HepG2 (cell line): ENCODE measurements at regions not wholly inside any gene's neighbourhood (a gene's known extent, or its start where the extent isn't known, plus 50 kb on each side); places are given as distances from the start of the nearest gene placed in this dataset.

Experiments
- ARID3A ChIP-seq: IDR thresholded peaks from 2 replicates; pipeline ENCODE4 v1.6.1; 2012; ENCODE audit warnings: low read depth, low read length, improper control_type of control experiment
- ARNT ChIP-seq: fragments of 450-650 bp; IDR thresholded peaks from 2 replicates; pipeline ENCODE4 v1.6.1; 2017
- BRCA1 ChIP-seq: sonication (generic); formaldehyde crosslinking; IDR thresholded peaks from 2 replicates; pipeline ENCODE4 v1.4.0; 2020; ENCODE audit warnings: missing genetic modification reagents
- EEA1 ChIP-seq: sonication (generic); formaldehyde crosslinking; IDR thresholded peaks from 2 replicates; pipeline ENCODE4 v1.5.1; 2020; ENCODE audit warnings: mild to moderate bottlenecking, missing genetic modification reagents, borderline replicate concordance
- EHMT2 ChIP-seq: fragments of 200-600 bp; sonication (generic); IDR thresholded peaks from 2 replicates; pipeline ENCODE4 v1.7.0; 2017; ENCODE audit warnings: antibody characterized with exemption, low read depth, low read length, borderline replicate concordance
- ELF1 ChIP-seq: sonication (generic); formaldehyde crosslinking; IDR thresholded peaks from 2 replicates; pipeline ENCODE4 v1.4.0; 2020; ENCODE audit warnings: missing genetic modification reagents
- ELF3 ChIP-seq: IDR thresholded peaks from 2 replicates; pipeline ENCODE4 v1.6.1; 2016; ENCODE audit warnings: missing genetic modification reagents, missing compliant biosample characterization
- ETS1 ChIP-seq: sonication (generic); formaldehyde crosslinking; IDR thresholded peaks from 2 replicates; pipeline ENCODE4 v1.4.0; 2020; ENCODE audit warnings: missing genetic modification reagents
- ETV6 ChIP-seq: sonication (generic); formaldehyde crosslinking; conservative IDR thresholded peaks from 2 replicates; pipeline ENCODE4 v1.4.0; 2020; ENCODE audit warnings: missing genetic modification reagents
- FOSL2 ChIP-seq: sonication (generic); formaldehyde crosslinking; IDR thresholded peaks from 2 replicates; pipeline ENCODE4 v1.4.0; 2020; ENCODE audit warnings: missing genetic modification reagents
- HBP1 ChIP-seq: IDR thresholded peaks from 2 replicates; pipeline ENCODE4 v1.6.1; 2016; ENCODE audit warnings: low read depth, control low read depth
- KDM4B ChIP-seq: sonication (generic); formaldehyde crosslinking; IDR thresholded peaks from 2 replicates; pipeline ENCODE4 v1.4.0; 2020; ENCODE audit warnings: missing genetic modification reagents
- NCOA2 ChIP-seq: sonication (generic); formaldehyde crosslinking; IDR thresholded peaks from 2 replicates; pipeline ENCODE4 v1.8.0; 2022; ENCODE audit warnings: inconsistent platforms
- NR2F2 ChIP-seq: IDR thresholded peaks from 2 replicates; pipeline ENCODE4 v1.6.1; 2012; ENCODE audit warnings: low read depth, inconsistent platforms, borderline replicate concordance
- ONECUT2 ChIP-seq: sonication (generic); formaldehyde crosslinking; IDR thresholded peaks from 2 replicates; pipeline ENCODE4 v1.4.0; 2020; ENCODE audit warnings: missing genetic modification reagents
- POLR2AphosphoS5 ChIP-seq: IDR thresholded peaks from 2 replicates; pipeline ENCODE4 v1.6.1; 2012; ENCODE audit warnings: low read depth, low read length
- RBM39 ChIP-seq: fragments of 200-400 bp; formaldehyde crosslinking; IDR thresholded peaks from one replicate; pipeline ENCODE4 v1.6.1; 2018; ENCODE audit warnings: antibody characterized with exemption, mild to moderate bottlenecking, low read depth, low read length; ENCODE audit not compliant: poor library complexity, severe bottlenecking
- RFX5 ChIP-seq: IDR thresholded peaks from 2 replicates; pipeline ENCODE4 v1.6.1; 2011; ENCODE audit warnings: low read depth, low read length, improper control_type of control experiment
- RNF2 ChIP-seq: fragments of 450-650 bp; conservative IDR thresholded peaks from 2 replicates; pipeline ENCODE4 v1.6.1; 2016; ENCODE audit warnings: low read depth
- SOX6 ChIP-seq, 2 experiments: fragments of 450-650 bp in 1 of 2; sonication (generic) in 1 of 2; formaldehyde crosslinking in 1 of 2; IDR thresholded peaks; 2 replicates each; pipeline versions ENCODE4 v1.4.0 to v1.6.1; 2017 to 2020; ENCODE audit warnings: antibody characterized with exemption in 1 of 2, mild to moderate bottlenecking in 1 of 2, missing genetic modification reagents in 1 of 2
- STAG1 ChIP-seq: sonication (generic); formaldehyde crosslinking; IDR thresholded peaks from 2 replicates; pipeline ENCODE4 v1.4.0; 2020; ENCODE audit warnings: missing genetic modification reagents
- TRIM24 ChIP-seq: sonication (generic); formaldehyde crosslinking; IDR thresholded peaks from 2 replicates; pipeline ENCODE4 v1.8.0; 2022; ENCODE audit warnings: mild to moderate bottlenecking, missing genetic modification reagents
- ZIK1 ChIP-seq: sonication (generic); formaldehyde crosslinking; IDR thresholded peaks from 2 replicates; pipeline ENCODE4 v1.5.0; 2020; ENCODE audit warnings: mild to moderate bottlenecking, low read depth, missing genetic modification reagents, borderline replicate concordance
- ZMYM2 ChIP-seq: sonication (generic); formaldehyde crosslinking; IDR thresholded peaks from 2 replicates; pipeline ENCODE4 v1.8.0; 2022; ENCODE audit warnings: mild to moderate bottlenecking, missing genetic modification reagents
- ZNF136 ChIP-seq: sonication (generic); formaldehyde crosslinking; IDR thresholded peaks from 2 replicates; pipeline ENCODE4 v1.8.1; 2022; ENCODE audit warnings: low read depth, mild to moderate bottlenecking, moderate library complexity, missing genetic modification reagents
- ZNF207 ChIP-seq: fragments of 450-650 bp; IDR thresholded peaks from 2 replicates; pipeline ENCODE4 v1.6.1; 2016; ENCODE audit warnings: antibody characterized with exemption, borderline replicate concordance
- ZNF567 ChIP-seq: sonication (generic); formaldehyde crosslinking; IDR thresholded peaks from 2 replicates; pipeline ENCODE4 v1.8.1; 2023; ENCODE audit warnings: mild to moderate bottlenecking, missing genetic modification reagents, borderline replicate concordance
- ZNF704 ChIP-seq: sonication (generic); formaldehyde crosslinking; IDR thresholded peaks from 2 replicates; pipeline ENCODE4 v1.8.1; 2023; ENCODE audit warnings: mild to moderate bottlenecking, inconsistent platforms, moderate library complexity, missing genetic modification reagents, borderline replicate concordance
- ZSCAN30 ChIP-seq: sonication (generic); formaldehyde crosslinking; IDR thresholded peaks from 2 replicates; pipeline ENCODE4 v1.5.0; 2020; ENCODE audit warnings: mild to moderate bottlenecking, missing genetic modification reagents

DNA sequence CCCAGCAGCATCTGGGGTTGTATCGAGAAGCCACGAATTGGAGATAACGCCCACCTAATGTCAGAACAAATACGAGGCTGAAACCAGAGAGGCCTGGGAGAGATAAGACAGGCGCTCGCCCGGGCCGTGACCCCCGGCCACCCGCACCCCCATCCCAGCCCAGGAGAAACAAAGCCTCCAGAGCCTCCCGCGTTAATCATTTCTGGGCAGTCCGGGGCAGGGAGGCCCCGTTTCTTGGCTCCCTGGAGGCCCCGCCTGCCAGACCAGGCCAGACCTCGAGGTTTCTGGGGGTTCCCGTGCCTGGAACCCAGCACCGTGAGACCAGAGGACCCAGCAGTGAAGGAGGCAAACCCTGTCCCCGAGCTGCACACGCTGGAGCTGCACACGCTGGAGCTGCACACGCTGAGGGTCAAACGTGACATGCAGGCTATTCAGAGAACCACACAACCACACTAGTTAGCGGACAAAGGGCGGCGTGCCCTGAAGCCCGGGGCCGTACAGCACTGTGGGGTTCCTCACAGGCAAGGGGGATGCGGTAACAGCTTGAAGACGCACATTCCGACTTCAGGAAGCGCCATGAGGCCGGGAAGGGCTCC lies 53.4 kb downstream of the FOXL3 start (continued):
- TF ChIP-seq KDM4B (CRISPR knock-in tag), result no peak
- no peak for TF ChIP-seq RFX5
- no peak for TF ChIP-seq BRCA1 (CRISPR knock-in tag)
- no peak for TF ChIP-seq ZNF704 (CRISPR knock-in tag)
- TF ChIP-seq FOSL2, result no peak; the same call in 1 of the 2 replicates
- no peak for TF ChIP-seq NR2F2
- no peak for TF ChIP-seq HBP1 (CRISPR knock-in tag)
- no peak for TF ChIP-seq ZNF567 (CRISPR knock-in tag)
- peak; percentile 55; the same call in 1 of the 2 replicates for TF ChIP-seq NCOA2 (CRISPR knock-in tag)
- TF ChIP-seq RBM39, result no peak
- 0 out of 2 replicates have a peak, but pooled peaks have one; percentile 29 for TF ChIP-seq ZMYM2 (CRISPR knock-in tag)
- no peak for TF ChIP-seq ETS1 (CRISPR knock-in tag)
- TF ChIP-seq EEA1, result no peak
- no peak for TF ChIP-seq ETV6 (CRISPR knock-in tag)
- TF ChIP-seq ZSCAN30 (CRISPR knock-in tag), result no peak
- TF ChIP-seq RNF2, result no peak
- no peak for TF ChIP-seq ZIK1 (CRISPR knock-in tag)
- TF ChIP-seq SOX6 (IDR thresholded peaks at IDR 0.05), result no peak
- peak; percentile 83 for TF ChIP-seq SOX6 (CRISPR knock-in tag; IDR thresholded peaks at IDR 0.05)
- no peak for TF ChIP-seq EHMT2
- no peak for TF ChIP-seq TRIM24 (CRISPR knock-in tag)
- TF ChIP-seq ARNT, result no peak
- no peak for TF ChIP-seq STAG1 (CRISPR knock-in tag)
- TF ChIP-seq ELF1 (CRISPR knock-in tag), result no peak
- no peak for TF ChIP-seq ZNF136
- TF ChIP-seq POLR2AphosphoS5, result no peak
- no peak for TF ChIP-seq ZNF207
- no peak for TF ChIP-seq ELF3 (CRISPR knock-in tag)
- no peak for TF ChIP-seq ONECUT2 (CRISPR knock-in tag)
- no peak for TF ChIP-seq ARID3A
